GM18511 (cell line): ENCODE measurements at regions not wholly inside any gene's neighbourhood (a gene's known extent, or its start where the extent isn't known, plus 50 kb on each side); places are given as distances from the start of the nearest gene placed in this dataset.

Experiments
- ATAC-seq: cut with Tn5 transposase; IDR thresholded peaks from one replicate; pipeline ENCODE4 v1.9.1; 2021; ENCODE audit warnings: mild to moderate bottlenecking, moderate library complexity; ENCODE audit not compliant: unreplicated experiment

DNA sequence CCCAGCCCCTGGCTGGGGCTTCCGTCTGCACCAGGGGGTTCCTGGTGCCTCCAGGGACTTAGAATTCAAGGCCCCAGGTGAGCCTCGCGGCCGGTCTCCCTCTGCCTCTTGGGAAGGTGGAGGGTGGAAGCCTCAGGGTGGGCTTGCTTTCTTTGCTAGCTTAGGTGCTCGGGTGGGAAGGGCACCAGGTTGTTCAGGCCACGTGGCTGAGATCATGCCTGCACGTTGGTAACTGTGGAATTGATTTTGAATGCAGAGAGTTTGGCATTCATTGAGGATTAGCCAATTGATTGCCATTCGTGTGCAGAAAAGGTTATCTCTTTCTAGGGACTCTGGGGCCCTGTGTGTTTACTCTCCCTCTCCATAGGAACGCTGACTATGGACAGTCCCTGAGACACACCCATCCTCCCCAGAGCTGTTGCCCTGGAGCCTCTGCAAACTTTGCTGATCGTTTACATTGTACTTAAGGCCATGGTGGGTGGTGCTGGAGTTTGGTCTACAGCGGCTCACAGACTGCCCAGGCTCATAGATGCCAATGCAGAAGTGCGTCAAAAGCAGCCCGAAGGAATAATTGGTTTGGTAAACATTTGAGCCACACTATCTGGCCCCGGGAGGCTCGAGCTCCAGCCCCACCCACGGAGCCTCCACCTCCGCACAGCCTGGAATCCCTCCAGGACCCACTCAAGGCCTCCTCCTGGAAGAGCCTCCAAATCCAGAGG, 1457.7 kb downstream of the BRD1 start:
- ATAC-seq, result no peak

DNA sequence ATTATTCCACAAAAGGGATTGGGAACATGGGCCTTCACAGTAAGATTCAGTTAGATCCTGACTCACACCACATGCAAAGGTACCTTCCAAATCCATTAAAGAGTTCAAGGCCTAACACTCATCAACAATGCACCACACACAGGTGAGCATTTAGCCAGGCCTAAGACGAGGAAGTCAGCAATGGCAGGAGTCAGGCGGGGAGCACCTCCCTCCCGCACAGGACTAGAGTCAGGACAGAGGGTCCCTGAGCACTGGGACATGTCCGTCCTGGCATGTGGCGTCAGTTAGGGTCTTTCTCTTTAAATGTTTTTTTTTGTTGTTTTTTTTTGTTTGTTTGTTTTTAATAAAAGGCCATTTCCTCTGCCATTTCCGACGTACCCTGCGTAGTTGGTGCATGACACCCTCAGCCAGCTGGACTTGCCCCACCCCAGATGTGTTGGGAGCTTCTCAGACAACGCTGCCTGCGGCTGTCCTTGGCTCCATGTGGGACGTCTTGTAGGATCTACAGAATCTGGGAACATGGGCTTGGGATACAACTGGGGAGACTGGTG, 1458.6 kb downstream of the BRD1 start:
- ATAC-seq, result no peak

DNA sequence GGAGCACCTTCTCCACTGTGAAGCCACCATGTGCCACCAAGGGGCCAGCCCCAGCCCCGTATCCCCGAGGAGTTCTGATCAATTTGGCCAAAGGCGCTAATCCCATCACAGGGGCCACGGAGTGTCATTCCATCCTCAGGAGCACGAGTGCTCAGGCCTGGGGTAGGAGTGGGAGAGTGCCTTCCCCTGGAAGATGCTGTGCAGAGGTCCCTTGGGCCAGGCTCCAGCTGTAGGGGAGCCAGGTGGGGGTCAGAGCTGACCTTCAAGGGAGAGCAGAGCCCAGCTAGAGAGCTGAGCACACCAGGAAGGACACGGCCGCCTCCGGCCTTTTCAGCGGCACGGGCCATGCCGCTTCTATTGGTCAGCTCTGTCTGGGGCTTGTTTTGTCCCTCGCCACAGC, 1459.9 kb downstream of the BRD1 start:
- ATAC-seq, result no peak

DNA sequence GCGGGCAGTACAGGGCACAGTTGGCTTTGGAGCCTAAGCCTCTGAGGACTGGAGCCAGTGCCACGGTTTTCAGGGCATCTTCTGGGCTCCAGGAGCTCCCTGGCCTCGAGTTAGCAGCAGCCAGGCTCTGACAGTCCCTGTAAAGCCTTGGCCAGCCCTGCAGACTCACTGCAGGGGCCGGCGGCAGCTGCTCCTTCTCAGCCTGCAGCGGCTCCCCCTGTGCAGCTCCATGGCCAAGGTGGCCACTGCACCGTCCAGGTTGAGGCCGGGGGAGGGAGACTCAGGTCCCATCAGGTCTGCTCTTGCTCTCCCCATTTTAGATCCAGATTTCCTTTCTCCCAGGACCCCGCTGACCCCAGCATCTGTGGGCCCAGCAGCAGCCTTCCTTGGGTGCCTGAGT, 1461.1 kb downstream of the BRD1 start:
- no peak for ATAC-seq

DNA sequence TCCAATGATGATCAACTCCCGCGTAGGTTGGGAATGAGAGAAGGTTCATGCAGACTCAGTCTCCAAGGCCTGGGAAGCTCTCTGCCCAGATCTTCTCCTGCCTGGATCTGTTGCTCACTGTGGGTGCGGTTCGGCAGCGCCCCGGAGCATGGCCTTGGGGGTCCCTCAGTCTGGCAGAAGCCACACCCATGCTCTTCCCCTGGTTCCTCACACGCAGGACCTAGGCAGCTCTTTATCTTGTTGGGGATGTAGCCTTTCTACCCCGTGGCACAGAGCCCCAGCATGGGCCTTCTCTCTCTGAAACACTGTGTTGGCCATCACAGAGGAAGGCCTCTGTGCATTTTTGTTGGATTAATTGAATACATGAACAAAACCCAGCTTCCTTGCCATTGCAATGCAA, 1461.6 kb downstream of the BRD1 start:
- no peak for ATAC-seq

DNA sequence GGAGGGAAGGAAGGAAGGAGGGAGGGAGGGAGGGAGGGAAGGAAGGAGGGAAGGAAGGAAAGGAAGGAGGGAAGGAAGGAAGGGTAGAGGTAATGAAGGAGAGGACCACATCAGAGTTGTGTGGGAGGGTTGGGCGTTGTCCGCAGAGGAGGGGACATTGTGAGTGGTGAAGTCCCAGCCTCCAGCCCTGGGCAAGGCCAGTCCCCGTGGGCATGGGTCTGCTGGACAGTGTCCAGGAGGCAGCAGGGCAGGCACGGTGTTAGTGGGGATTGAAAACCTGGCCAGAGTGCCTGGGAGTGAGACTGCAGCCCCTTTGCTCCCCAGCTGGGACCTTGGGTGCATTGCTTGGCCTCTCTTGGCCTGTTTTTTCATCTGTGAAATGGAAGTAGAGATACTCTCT, 1462.3 kb downstream of the BRD1 start:
- ATAC-seq, result no peak

DNA sequence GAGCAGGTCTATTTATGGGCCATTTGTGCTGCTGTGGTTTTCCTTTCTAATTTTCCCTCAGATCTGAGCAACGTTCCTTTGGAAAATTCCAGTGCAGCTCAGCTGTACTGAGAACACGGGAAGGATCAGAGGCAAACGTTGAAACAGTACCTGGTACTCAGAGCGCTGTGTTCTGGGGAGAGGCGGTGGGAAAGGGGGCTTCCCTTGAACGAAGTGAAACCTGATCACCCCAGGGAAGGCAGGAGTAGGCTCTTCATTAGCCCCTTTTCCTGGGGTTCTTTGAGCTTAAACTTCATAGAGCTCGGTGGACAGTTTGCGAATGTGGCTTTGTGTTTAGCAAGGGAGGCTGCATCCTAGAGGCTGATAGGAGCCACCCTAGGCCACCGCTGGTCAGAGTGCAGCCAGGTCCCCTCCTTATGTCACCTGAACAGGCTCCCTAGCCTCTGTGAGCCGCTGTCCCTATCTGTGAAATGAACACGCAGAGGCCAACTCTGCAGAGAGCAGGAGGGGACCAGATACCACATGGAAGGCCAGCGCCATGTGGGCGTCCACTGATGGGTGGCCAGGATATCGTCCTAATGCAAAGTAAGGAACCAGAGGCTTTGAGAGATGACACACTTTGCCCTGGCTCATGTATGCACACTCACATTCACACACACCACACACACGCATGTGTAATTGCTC, 1464.8 kb downstream of the BRD1 start:
- ATAC-seq, result no peak

DNA sequence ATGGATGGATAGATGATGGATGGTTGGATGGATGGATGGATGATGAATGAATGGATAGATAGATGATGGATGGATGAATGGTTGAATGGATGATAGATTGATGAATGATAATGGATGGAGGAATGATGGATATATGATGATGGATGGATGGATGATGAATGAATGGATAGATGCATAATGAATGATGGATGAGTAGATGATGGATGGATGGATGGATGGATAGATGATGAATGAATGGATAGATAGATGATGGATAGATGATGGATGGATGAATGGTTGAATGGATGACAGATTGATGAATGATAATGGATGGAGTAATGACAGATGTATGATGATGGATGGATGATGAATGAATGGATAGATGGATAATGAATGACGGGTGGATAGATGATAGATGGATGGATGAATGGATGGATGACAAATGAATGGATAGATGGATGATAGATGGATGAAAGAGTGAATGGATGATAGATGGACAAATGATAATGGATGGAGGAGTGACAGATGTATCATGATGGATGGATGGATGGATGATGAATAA, 1466.5 kb downstream of the BRD1 start:
- ATAC-seq, result no peak

DNA sequence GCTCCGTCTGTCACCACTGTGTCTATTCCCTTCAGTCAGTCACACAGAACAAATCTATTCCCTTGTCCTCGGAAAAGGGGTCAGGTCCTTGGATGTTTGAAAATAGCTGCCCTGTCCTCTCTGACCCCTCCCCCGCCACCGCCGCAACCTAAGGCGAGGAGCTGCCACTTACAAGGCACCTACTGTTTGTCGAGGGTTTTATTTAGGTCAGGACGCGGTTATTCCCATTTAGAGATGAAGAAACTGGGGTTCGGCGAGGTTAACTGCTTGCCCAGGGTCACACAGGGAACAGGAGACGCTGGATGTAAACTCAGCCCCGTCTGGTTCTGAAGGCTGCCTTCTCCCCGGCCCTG, 1468.1 kb downstream of the BRD1 start:
- ATAC-seq, result no peak

DNA sequence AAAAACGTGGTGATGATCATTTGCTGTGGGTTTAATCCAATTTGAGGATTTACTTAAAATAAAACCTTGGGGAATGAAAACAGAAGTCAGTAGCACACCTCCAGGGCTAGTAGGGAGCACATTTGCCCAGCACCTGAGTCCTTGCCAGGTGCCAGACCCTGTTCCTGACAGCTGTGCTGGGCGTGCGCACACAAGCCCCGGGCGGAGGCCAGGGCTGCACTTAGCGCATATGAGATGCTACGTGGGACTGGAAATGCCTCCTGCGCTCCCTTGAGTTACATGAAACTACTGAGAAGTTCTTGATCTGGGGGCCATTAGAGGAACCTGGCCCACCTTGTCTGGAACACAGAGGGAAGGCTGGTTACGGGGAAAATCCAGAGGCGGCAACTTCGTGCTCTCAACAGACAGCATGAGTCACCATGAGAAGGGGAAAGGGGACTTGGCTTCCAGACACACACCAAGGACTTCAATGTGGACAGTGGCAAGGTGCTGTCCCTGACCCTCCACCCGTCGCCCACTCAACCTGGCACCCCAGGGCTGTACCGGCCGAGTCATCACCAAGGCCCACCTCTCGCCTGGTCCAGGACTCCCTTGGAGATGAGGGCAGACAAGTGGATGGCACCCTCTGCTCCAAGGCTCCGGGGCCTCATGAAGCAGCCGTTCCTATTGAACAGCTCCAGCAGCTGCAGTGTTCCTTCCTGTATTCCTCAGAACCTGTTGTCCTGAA, 1468.6 kb downstream of the BRD1 start:
- ATAC-seq, result no peak

DNA sequence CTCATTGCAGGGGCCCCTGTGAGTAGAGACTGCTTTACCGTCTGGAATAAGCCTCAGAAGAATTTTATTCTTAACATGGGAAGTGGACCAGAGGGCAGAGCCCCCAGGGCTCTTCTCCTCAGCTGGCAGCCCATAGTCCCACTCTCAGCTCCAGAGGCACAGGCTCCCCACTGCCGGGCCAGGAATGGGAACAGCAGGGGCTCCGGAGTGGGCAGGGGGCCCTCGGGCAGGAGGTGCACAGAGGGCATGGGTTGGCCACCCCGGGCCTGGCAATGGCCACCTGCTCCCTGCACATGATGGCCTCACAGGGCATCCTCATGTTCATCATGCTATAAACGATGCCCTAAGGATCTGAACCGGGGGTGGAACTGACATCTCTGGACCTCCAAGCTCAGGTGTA, 1469.7 kb downstream of the BRD1 start:
- no peak for ATAC-seq

DNA sequence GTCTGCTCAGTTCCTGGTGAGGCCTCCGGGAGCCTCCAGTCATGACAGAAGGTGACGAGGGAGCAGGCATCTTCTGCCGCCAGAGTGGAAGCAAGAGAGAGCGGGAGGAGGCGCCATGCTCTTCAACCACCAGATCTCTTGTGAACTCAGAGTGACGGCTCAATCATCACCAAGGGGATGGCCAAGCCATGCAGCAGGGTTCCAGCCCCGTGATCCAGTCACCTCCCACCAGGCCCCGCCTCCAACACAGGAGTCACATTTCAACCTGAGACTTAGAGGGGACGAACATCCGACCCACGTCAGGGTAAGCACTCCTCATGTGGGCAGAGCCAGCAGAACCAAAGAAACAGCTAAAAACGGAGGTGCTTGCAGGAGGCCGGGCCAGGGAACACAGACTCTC, 1470.5 kb downstream of the BRD1 start:
- ATAC-seq, result no peak

DNA sequence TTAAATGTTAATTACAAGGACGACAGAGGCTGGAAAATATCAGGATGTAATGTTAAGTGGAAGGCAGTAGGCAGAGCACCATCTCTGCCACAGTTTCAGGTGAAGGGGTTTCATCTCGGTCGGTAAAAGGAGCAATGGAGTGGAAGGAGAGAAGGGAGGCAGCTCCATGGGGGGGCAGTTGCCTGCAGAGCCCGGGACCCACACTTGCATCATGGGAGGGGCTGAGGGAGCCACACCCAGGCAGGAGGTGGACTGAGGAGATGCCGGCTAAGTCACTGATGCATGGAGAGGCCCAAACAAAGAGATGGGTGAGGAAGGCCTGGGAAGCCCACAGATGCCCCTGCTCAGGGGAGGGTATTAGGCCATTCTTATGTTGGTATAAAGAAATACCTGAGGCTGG, 1470.9 kb downstream of the BRD1 start:
- no peak for ATAC-seq

DNA sequence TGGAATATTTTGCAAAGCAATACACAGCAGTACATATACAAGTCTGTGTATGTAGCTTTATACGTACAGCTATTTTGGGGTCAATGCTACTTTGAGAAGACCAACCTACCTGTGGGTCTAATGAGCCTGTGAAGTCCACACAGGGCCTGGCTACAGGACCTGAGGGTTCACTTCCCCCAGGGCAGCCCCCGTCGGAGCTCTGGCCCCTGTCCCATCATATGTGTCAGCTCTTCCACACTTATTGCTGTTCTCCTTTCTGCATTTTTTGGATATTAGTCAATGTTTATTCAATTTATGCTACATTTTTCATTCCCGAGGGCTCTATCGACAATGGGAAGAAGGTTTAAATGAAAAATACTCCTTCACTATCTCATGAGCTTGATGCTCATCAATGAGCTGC, 1473.6 kb downstream of the BRD1 start:
- no peak for ATAC-seq

DNA sequence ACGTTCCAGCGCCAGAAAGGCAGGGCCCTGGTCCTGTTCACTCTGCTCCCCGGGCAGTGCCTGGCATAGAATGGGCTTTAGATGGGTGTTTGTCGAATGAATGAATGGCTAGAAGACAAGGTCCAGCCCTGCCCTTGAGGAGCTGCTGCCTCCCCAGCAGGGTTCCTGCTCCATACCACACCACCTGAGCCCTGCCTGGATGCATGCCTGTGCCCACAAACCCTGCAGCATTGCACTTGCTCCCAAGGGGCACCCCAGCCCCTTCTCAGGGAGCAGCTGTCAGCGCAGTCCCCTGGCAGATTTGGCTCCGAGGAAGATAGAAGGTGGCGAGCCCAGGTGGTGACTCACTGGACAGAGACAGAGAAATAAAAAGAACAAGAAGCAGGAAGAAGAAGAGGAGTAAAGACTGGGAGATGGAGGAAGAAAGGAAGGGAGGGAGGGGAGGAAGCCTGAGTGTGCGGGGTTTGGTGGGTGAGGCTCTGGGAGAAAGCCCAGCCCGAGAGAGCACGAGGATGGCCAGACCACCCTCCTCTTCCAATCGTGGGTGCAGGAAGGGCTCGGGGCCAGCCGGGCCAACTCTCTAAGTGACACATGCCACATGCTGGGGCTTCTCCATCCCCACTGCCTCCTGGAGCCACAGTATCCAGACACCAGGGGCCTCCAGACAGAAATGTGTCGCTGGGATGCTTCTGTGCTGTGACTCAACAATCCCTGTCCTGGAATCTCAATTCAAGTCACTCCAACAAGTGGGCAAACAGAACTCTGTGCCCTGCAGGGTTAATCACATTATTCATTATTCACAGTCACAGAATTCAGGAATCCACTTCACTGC, 1474.3 kb downstream of the BRD1 start:
- ATAC-seq, result no peak

DNA sequence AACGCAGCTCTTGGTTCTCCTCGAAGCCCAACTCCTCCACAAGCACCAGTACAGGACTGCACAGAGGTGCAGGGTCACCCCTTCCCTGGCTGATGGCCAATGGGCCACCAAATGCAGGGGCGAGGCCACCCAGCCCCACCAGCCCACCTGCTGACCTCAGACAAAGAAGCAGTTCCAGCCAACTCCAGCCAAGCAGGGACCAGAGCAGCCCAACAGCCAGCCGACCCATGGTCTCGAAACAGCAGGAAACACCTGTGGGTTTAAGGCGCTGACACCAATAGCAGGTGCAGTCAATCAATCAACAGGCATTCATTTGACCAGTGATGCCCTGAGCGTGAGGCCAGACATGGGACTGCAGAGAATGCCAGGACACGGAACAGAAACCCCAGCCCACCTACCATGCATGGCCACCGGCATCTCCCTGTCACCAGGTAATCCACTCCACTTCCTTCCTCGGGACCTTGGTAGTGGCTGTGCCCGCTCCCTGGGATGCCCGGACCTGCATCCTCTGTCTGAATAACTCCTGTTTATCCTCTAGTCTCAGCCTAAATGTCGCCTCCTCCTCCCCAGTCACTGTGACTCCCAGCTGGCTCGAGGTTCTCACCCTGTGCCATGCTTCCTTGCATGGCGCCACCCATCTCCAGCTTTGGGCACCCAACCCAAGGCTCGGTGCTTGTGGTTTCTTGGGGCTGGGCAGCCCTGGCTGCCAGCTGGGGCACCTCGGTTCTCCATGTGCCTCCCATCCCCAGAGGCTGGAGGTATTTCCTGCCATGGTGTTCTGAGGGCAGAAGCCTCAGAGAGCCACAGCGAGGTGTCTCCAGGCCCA, 1475.4 kb downstream of the BRD1 start:
- no peak for ATAC-seq

DNA sequence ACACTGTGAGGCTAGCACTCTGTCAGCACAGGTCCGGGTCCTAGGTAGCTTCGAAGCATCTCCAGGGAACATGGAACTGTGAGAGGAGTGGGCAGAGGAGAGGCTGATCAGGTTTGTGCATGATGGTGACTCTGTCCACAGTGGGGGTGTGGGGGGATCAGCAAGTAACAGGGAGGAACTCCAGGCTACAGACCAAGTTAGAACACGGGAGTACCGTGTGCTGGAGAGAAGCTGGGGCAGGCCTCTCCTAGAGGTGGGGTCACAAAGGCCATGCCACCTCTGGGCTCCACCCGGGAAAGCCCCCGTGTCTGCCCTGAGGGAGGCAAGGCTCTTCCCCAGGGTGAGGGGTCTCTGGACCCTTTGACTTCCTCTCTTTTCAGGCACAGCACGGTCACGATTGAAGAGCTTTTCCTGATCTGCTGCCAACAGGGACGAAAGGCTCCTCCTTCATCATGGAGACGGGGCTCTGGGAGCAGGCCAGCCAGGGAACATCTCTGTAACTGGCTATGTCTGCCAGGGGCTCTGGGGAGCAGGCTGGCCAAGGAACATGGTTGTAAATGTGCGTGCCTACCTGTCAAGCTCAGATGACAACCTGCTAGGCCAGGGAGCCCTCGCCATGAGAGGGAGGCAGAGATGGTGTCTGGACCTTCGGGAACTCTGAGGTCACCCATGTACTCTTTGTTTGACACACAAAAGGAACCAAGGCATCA, 1476.1 kb downstream of the BRD1 start:
- ATAC-seq, result no peak

DNA sequence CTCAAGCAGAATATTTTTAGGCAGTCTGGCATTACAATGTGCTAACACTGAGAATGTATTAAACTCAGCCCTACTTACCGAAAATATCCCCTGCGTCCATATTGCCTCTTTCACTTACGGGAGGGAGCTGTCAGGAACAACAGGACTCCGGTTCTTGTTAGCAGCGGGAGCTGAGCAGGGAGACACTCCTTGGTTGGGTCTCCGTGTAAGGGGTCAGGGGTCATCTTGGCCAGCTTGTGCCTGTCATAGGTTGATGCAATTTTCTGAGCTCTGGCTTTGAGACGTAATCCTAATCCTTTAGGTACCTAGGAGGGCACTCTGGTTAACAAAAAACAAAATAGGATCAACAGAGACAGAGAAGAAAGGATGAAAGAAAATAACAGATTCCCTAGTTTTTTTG, 1477.2 kb downstream of the BRD1 start:
- no peak for ATAC-seq

DNA sequence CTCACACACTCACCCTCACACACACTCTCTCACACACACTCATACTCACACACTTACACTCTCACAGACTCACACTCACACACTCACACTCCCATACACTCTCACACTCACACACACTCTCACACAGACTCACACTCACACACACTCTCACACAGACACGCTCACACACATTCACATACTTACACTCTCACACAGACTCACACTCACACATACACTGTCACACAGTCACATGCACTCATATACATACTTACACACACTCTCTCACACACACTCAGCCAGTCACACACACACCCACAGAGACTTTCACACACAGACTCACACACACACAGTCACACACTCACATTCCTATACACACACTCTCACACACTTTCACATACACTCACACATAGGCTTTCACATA, 1478.8 kb downstream of the BRD1 start:
- ATAC-seq, result no peak
